NOMO-1 (cell line): ENCODE measurements at regions not wholly inside any gene's neighbourhood (a gene's known extent, or its start where the extent isn't known, plus 50 kb on each side); places are given as distances from the start of the nearest gene placed in this dataset.

ENCODE experiments used
- DNase-seq, 2 experiments: peaks; one replicate each; lab custom pipeline; 2025; ENCODE audit not compliant: unreplicated experiment in 2 of 2; lab: John Stamatoyannopoulos, UW

- DNase-seq, result no peak
Measured at GRCh38 chr16:54813778-54814177, 116.9 kb upstream of the IRX5 start.

- DNase-seq, result no peak
Measured at GRCh38 chr16:54812229-54812628, 118.4 kb upstream of the IRX5 start.

GRCh38 chr16:54808890-54809289 lies 121.8 kb upstream of the IRX5 start:
- no peak for DNase-seq

GRCh38 chr16:54806881-54807360 lies 123.7 kb upstream of the IRX5 start:
- DNase-seq, result no peak

- DNase-seq, result peak in 1 of 2 experiments; percentile 1
Measured at GRCh38 chr16:54806378-54806777, 124.3 kb upstream of the IRX5 start.

- no peak for DNase-seq
Measured at GRCh38 chr16:54805648-54806047, 125.0 kb upstream of the IRX5 start.

GRCh38 chr16:54801057-54801844 lies 129.4 kb upstream of the IRX5 start:
- DNase-seq, result no peak

GRCh38 chr16:54798267-54798666 lies 132.4 kb upstream of the IRX5 start:
- DNase-seq, result no peak

GRCh38 chr16:54796211-54796610 lies 134.5 kb upstream of the IRX5 start:
- no peak for DNase-seq

GRCh38 chr16:54792811-54793210 lies 137.9 kb upstream of the IRX5 start:
- no peak for DNase-seq

- no peak for DNase-seq
Measured at GRCh38 chr16:54787045-54787444, 143.6 kb upstream of the IRX5 start.

- DNase-seq, result no peak
Measured at GRCh38 chr16:54783980-54784379, 146.7 kb upstream of the IRX5 start.

- DNase-seq, result no peak
Measured at GRCh38 chr16:54783226-54783625, 147.4 kb upstream of the IRX5 start.

GRCh38 chr16:54780266-54780665 lies 150.4 kb upstream of the IRX5 start:
- DNase-seq, result no peak

- DNase-seq, result no peak
Measured at GRCh38 chr16:54779549-54779948, 151.1 kb upstream of the IRX5 start.

- no peak for DNase-seq
Measured at GRCh38 chr16:54774768-54775167, 155.9 kb upstream of the IRX5 start.

GRCh38 chr16:54772400-54772799 lies 158.3 kb upstream of the IRX5 start:
- no peak for DNase-seq

- no peak for DNase-seq
Measured at GRCh38 chr16:54766355-54766754, 164.3 kb upstream of the IRX5 start.

GRCh38 chr16:54750249-54750648 lies 180.4 kb upstream of the IRX5 start:
- peak; percentile 47 to 58 for DNase-seq

GRCh38 chr16:54748611-54749190 lies 182.0 kb upstream of the IRX5 start:
- no peak for DNase-seq

- DNase-seq, result no peak
Measured at GRCh38 chr16:54746596-54746995, 184.1 kb upstream of the IRX5 start.

- no peak for DNase-seq
Measured at GRCh38 chr16:54744998-54745397, 185.7 kb upstream of the IRX5 start.
